Renal pelvis (tissue), 1 donor: ENCODE measurements at regions not wholly inside any gene's neighbourhood (a gene's known extent, or its start where the extent isn't known, plus 50 kb on each side); places are given as distances from the start of the nearest gene placed in this dataset.
A peak's percentile ranks its signal among the peaks of the same experiment; 100 is the strongest.

Experiments
- DNase-seq: peaks from one replicate; pipeline ENCODE4 v3.0.0-alpha.2; 2013

- no peak for DNase-seq
Measured at GRCh38 chr3:80492162-80492561, 724.4 kb upstream of the ROBO1 start.

DNA sequence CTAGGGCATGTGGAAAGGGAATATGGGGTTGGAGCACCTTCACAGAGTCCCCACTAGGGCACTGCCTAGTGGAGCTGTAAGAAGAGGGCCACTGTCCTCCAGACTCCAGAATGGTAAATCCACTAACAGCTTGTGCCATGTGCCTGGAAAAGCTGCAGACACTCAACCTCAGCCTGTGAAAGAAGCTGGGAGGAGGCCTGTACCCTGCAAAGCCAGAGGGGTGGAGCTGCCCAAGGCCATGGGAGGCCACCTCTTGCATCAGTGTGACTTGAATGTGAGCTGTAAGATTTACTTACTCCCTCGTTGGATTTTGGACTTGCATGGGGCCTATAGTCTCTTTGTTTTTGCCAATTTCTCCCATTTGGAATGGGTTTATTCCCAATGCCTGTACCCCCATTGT lies 705.2 kb upstream of the ROBO1 start:
- DNase-seq = no peak

- no peak for DNase-seq
Measured at GRCh38 chr3:80472459-80472858, 704.7 kb upstream of the ROBO1 start.

DNA sequence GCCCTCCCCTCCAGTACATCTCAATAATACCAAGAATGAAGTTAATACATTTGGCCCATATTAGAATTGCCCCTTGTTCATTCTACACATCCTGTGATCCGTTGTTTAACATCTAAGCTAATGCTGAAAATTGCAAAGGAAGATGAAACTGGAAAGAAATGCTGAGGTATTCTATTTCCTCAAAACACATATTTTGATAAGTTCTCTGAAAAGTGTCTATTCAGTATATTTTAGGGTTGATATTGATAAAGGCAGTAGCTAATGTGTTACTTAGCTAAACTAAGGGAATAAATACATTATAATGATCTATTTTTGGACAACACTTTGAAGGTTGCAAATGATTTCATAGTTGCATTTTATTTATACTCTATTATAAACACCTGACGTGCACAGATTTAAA lies 702.6 kb upstream of the ROBO1 start:
- DNase-seq = no peak

DNA sequence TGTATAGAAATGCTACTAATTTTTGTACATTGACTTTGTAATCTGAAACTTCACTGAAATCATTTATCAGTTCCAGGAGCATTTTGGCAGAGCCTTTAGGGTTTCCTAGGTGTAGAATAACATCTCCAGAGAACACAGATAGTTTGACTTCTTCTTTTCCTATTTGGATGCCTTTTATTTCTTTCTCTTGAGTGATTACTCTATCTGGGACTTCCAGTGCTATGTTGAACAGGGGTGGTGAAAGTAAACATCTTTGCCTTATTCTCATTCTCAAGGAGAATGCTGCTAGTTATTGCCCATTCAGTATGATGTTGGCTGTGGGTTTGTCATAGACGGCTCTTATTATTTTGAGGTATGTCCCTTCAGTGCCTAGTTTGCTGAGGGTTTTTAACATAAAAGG lies 697.9 kb upstream of the ROBO1 start:
- no peak for DNase-seq

GRCh38 chr3:80451393-80451792 lies 683.6 kb upstream of the ROBO1 start:
- no peak for DNase-seq

DNA sequence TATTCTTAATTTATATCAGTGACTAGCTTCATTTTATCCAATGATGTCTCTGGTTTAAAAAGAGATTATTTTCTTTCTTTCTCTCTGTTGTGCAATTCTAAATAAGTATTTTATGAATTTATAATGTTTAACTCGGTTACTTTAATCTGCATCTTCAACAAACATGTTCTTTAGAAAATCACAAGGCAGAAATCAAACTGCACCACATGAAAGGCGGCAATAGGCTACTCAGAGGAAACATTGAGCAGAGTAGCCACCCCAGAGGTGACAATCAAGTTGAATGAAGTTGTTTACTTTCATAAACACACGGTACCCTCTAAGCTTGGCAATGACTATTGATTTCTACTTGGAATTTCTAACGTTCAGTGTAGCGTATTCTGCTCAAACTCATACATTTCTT lies 677.8 kb upstream of the ROBO1 start:
- no peak for DNase-seq

GRCh38 chr3:80445053-80445452 lies 677.3 kb upstream of the ROBO1 start:
- DNase-seq = no peak

- peak; percentile 30 for DNase-seq
Measured at GRCh38 chr3:80439490-80439889, 671.7 kb upstream of the ROBO1 start.

DNA sequence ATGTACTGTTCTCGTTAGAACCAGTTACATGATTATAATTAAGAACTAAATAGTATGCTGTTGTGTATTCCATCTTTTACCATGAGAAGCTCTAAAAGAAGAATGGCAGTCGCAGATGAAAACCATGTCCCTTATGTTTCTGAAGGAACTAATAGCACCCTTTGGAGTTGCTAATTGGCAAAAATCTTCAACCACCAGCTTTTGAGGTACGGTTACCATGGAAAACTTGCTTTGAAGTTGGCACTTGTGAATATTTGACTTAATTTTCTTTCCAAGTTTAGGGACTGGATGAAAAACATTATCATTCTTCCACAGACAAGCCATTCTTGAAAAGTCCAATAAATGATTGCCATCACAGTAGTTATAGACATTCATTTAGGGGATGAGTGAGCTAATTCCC lies 666.6 kb upstream of the ROBO1 start:
- DNase-seq = no peak

DNA sequence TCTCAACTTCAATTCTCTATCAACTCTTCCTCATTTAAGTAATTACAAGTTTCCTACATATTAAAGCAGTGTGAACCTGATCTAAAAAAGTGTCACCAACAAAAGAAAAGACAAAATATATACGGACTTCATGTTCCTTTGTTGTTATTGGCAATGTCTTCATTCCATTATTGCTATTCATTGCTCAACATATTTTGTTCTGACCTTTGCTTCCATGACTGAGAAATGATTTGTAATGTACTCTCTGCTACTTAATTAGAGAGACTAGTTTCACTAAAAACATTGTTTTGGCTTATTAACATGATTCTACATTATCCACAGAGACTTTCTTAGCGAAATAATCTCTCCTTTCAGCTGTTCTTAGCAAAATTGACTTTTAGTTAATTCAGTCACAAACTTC lies 657.2 kb upstream of the ROBO1 start:
- DNase-seq = no peak

DNA sequence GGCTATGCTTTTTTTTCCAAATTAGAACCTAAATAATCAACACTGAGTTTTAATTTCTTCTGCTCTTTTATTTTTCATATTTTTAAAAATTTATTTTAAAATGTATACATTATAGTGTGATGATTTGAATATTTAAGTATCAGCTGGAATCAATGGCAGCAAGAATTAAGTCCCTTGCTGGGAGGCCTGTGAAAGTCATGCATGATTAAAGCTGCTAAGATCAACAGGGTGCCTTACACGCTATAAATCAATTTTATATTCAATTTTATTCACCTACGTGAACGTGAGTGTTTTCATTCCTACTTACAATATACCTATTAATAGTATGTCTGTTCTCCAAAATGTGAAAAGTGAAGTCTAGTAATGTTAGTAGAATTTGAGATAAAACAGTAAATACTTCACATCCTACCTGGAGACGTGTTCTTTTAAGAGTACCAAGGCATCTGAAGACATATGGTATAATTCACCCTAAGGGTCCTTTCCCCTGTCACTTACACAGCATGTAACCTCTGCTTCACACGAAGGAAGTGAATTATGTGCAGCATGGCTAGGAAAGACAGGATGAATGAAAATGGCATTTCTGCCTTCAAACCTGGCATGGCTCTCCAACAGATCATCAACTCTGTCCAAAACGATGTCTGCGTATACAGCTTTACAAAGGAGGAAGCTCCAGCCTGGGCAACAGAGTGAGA lies 640.4 kb upstream of the ROBO1 start:
- no peak for DNase-seq

DNA sequence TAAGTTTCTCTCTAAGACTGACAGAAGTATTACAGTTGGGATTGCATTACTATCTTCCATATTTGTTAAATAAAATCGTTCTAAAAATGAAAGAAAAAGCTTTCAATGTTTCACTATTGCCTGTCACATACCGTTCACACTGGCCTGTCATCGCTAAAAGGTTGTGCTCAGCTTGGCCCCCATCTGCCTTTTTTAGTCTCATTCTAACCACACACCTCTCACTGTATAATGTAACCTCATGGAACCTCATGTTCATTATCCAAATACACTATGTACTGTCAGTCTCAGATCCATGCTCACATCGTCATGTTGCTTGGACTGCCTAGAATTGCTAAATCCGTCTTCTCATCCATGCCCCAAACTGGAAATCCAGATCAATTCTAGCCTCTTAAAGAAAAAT lies 637.8 kb upstream of the ROBO1 start:
- no peak for DNase-seq

DNA sequence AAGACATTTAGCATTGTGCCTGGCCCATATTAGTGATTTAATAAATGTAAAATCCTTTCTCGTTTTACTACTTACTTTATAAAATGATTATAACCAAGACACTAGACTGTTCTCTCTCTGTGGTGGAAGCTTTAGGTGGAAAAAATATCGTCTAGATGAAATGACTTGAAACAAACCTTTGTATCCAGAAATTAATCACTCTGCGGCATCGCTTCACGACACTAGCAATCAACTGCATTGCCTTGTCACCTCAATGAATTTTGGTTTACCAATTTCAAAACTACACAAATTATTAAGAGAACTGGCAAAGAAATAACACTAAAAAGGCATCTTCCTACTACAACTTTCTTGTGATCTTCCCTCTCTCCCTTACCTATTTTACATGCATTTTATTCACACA lies 627.2 kb upstream of the ROBO1 start:
- DNase-seq = no peak

- DNase-seq = no peak
Measured at GRCh38 chr3:80391573-80391972, 623.8 kb upstream of the ROBO1 start.

DNA sequence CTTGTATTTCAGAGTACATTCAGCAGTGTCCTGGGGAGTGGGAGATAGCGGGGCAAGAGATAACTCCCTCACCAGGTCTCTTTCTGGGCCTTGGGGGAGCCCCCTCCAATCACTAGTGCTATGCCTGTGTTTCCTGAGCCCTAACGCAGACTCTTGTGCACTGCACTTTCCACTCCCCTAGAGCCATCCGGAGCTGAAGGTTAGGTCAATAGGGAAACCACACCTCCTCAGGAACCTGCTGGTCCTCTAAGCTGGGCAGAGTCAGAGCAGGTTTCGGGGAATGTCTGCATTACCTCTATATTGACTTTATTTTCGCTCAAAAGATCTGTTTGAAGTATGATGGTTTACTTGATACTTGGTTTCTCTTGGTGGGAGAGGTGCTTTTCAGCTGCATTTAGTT lies 617.0 kb upstream of the ROBO1 start:
- no peak for DNase-seq

DNA sequence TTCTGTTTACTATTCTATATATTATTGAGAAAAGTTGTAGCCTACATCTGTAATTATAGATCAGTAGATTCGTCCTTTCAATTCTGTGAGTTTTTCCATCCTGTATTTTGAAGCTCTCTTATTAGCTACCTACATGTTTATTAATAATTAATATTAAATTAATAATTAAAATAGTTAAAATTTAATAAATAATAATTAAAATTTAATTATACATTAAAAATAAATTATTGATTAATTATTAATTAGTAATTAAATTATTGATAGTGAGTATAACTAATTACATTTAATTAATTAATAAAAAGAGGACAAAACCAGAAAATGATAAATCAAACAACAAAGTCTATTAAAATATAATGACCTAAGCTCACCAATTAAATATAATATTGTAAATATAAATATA lies 606.6 kb upstream of the ROBO1 start:
- no peak for DNase-seq

DNA sequence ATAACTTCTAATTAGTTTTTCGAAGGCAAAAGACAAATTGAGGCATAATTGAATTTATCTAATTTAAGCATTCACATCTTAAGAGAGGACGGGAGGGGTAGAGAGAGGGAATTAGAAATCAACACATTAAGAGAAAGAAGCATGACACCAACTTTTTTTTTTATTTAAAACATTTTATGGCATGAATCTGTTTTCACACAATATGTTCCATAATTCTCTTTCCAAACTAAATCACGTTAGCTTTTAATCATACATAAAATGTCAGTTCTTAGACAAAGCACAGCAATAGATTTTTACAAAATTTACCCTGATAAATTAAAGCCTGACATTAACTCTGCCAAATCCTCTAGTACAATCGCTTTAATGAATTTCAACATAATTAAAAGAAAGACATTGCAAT lies 600.8 kb upstream of the ROBO1 start:
- DNase-seq = no peak

GRCh38 chr3:80366808-80367548 lies 599.2 kb upstream of the ROBO1 start:
- DNase-seq = no peak

GRCh38 chr3:80357761-80358160 lies 590.0 kb upstream of the ROBO1 start:
- DNase-seq = no peak

DNA sequence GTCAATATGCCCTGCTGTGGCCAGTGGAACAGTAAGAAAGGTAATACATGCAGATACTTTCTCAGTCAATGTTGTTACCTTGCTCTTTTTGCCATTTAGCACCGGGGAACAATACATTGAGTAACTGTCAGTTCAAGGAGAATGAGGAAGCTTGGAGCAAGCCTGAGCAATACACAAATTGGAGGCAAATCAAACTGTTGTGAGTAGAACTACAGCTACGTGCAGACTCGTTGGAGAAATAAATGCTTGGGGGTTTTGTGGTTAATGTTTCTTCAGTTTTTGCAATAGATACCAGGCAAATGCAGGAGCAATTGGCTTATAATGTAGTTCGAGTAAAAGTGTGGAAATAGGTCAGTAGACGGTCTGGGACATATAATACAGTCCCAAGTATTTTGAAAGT lies 587.3 kb upstream of the ROBO1 start:
- DNase-seq = no peak

GRCh38 chr3:80351201-80351600 lies 583.4 kb upstream of the ROBO1 start:
- no peak for DNase-seq

DNA sequence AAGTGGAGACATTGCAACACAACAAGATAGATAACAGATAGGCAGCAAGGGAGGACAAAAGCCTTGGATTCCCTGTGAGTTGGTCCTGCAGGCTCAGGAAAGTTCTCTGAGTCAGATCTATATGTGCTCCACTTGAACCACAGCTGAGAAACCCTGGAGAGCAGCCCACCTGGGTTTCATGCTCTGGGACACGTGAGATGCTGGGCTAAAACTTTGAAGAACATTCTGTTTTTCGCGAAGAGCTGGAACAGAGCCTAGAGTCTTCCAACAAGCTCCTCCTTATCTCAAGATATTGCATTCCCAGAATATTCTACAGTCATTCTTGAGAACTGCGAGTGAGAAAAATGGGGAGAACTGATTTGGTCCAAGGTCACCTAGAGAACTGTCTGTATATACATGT lies 583.0 kb upstream of the ROBO1 start:
- no peak for DNase-seq

GRCh38 chr3:80338366-80338765 lies 570.6 kb upstream of the ROBO1 start:
- DNase-seq = no peak
